ENCODE measurements at regions not wholly inside any gene's neighbourhood (a gene's known extent, or its start where the extent isn't known, plus 50 kb on each side); places are given as distances from the start of the nearest gene placed in this dataset.

- H3K79me2 ChIP-seq (ENCODE audit: control insufficient read depth, insufficient read depth, low read length), result no peaks in the 10 kb centered on the region
- FAIRE-seq, result no peak
- dilution Hi-C loops (cut with MboI; ENCODE audit: extremely low pct_ligation_motif_present, low sequenced_read_pairs), result no loop called here
- no peaks in the 10 kb centered on the region for H3K9me3 ChIP-seq (ENCODE audit: control insufficient read depth, low read depth, low read length)
- no peaks in the 10 kb centered on the region for H3K27me3 ChIP-seq (ENCODE audit: control insufficient read depth, extremely low read depth, insufficient read depth, low read length)
- no peak overlapping the region for H3K27ac ChIP-seq (ENCODE audit: control insufficient read depth, insufficient read depth, low read length)
- no peak overlapping the region for H2AFZ ChIP-seq (ENCODE audit: control insufficient read depth, low read length)
- no peak overlapping the region for H3K4me3 ChIP-seq (ENCODE audit: control insufficient read depth in 2 of 3, extremely low read depth in 1 of 3, insufficient read depth in 2 of 3, low read depth in 1 of 3, low read length in 3 of 3)
- TF ChIP-seq, protein P1, sequence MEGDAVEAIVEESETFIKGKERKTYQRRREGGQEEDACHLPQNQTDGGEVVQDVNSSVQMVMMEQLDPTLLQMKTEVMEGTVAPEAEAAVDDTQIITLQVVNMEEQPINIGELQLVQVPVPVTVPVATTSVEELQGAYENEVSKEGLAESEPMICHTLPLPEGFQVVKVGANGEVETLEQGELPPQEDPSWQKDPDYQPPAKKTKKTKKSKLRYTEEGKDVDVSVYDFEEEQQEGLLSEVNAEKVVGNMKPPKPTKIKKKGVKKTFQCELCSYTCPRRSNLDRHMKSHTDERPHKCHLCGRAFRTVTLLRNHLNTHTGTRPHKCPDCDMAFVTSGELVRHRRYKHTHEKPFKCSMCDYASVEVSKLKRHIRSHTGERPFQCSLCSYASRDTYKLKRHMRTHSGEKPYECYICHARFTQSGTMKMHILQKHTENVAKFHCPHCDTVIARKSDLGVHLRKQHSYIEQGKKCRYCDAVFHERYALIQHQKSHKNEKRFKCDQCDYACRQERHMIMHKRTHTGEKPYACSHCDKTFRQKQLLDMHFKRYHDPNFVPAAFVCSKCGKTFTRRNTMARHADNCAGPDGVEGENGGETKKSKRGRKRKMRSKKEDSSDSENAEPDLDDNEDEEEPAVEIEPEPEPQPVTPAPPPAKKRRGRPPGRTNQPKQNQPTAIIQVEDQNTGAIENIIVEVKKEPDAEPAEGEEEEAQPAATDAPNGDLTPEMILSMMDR (optimal IDR thresholded peaks at IDR 0.05 in 1 of 3, IDR thresholded peaks at IDR 0.05 in 1 of 3, conservative IDR thresholded peaks at IDR 0.05 in 1 of 3; ENCODE audit: extremely low read depth in 1 of 3, insufficient read depth in 2 of 3, low read length in 3 of 3), result no peak
- no peak for TF ChIP-seq EZH2 (IDR thresholded peaks at IDR 0.05; ENCODE audit: low read length)
- H3K4me2 ChIP-seq (ENCODE audit: control insufficient read depth, extremely low read depth, insufficient read depth, low read depth, low read length), result no peak overlapping the region
- no peaks in the 10 kb centered on the region for H3K9me1 ChIP-seq (ENCODE audit: control insufficient read depth, extremely low read depth, insufficient read depth, low read length)
- DNase-seq (ENCODE audit: low read depth, low spot score), result no peak
- peaks cover 12% of the 10 kb centered on the region for H3K4me1 ChIP-seq (ENCODE audit: control insufficient read depth, extremely low read depth, insufficient read depth, low read length)
- H4K20me1 ChIP-seq (ENCODE audit: control insufficient read depth, extremely low read depth, insufficient read depth, low read length), result no peaks in the 10 kb centered on the region
- H3K9ac ChIP-seq (ENCODE audit: control insufficient read depth, extremely low read depth, insufficient read depth, low read length), result no peak overlapping the region
- H3K36me3 ChIP-seq (ENCODE audit: control insufficient read depth in 2 of 2, extremely low read depth in 1 of 2, insufficient read depth in 2 of 2, low read length in 2 of 2), result no peaks in the 10 kb centered on the region
Measured at GRCh38 chr3:150315721-150316120, 92.4 kb upstream of the TSC22D2 start.

DNA sequence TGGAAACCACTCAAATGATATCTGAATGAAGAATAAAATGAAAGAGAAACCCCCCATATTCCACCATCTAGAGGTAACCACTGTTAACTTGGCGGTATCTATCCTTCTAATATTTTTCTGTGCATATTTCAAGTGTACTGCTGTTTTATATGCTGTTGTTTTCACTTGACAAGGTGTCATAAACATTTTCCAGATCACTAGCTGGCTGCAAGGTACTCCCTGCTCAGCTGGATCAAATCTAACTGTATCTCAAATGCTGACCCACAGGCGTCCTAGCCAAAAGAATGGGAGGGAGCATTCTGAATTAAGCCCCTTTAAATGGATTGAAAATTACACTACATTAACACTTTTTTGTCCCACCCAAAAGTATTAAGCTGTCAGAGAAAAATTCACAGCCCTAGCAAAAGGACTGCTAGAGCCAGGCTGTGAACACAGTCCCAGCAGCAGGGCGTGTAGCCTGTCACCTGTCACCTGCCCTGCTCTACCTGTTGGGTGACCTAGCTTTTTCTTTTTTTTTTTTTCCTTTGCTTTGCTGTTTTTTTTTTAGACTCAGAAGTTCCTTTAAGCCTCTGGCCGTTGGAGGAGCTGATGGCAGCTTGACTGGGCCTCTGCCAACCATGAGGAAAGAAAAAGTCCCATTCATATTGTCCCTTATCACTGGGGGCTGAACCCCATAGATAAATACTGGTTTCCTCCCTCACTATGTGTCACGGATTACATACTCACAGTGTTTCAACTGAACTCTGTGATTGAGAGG is 93.7 kb upstream of the TSC22D2 start:
- H2AFZ ChIP-seq (ENCODE audit: control insufficient read depth, low read length), result no peak overlapping the region
- peaks cover 7% of the 10 kb centered on the region for H3K4me1 ChIP-seq (ENCODE audit: control insufficient read depth, extremely low read depth, insufficient read depth, low read length)
- TF ChIP-seq EZH2 (IDR thresholded peaks at IDR 0.05; ENCODE audit: low read length), result no peak
- TF ChIP-seq, protein P1 (optimal IDR thresholded peaks at IDR 0.05 in 1 of 3, IDR thresholded peaks at IDR 0.05 in 1 of 3, conservative IDR thresholded peaks at IDR 0.05 in 1 of 3; ENCODE audit: extremely low read depth in 1 of 3, insufficient read depth in 2 of 3, low read length in 3 of 3), result no peak
- H3K79me2 ChIP-seq (ENCODE audit: control insufficient read depth, insufficient read depth, low read length), result no peaks in the 10 kb centered on the region
- H4K20me1 ChIP-seq (ENCODE audit: control insufficient read depth, extremely low read depth, insufficient read depth, low read length), result no peaks in the 10 kb centered on the region
- H3K9me1 ChIP-seq (ENCODE audit: control insufficient read depth, extremely low read depth, insufficient read depth, low read length), result no peaks in the 10 kb centered on the region
- H3K36me3 ChIP-seq (ENCODE audit: control insufficient read depth in 2 of 2, extremely low read depth in 1 of 2, insufficient read depth in 2 of 2, low read length in 2 of 2), result no peaks in the 10 kb centered on the region
- FAIRE-seq (no peak), DNase-seq (ENCODE audit: low read depth, low spot score) (no peak)
- H3K9ac ChIP-seq (ENCODE audit: control insufficient read depth, extremely low read depth, insufficient read depth, low read length), result no peak overlapping the region
- no peaks in the 10 kb centered on the region for H3K27me3 ChIP-seq (ENCODE audit: control insufficient read depth, extremely low read depth, insufficient read depth, low read length)
- H3K4me3 ChIP-seq (ENCODE audit: control insufficient read depth in 2 of 3, extremely low read depth in 1 of 3, insufficient read depth in 2 of 3, low read depth in 1 of 3, low read length in 3 of 3), result no peak overlapping the region
- dilution Hi-C loops (cut with MboI; ENCODE audit: extremely low pct_ligation_motif_present, low sequenced_read_pairs), result no loop called here
- H3K4me2 ChIP-seq (ENCODE audit: control insufficient read depth, extremely low read depth, insufficient read depth, low read depth, low read length), result no peak overlapping the region
- H3K27ac ChIP-seq (ENCODE audit: control insufficient read depth, insufficient read depth, low read length), result no peak overlapping the region
- H3K9me3 ChIP-seq (ENCODE audit: control insufficient read depth, low read depth, low read length), result no peaks in the 10 kb centered on the region
